ENCODE measurements at regions not wholly inside any gene's neighbourhood (a gene's known extent, or its start where the extent isn't known, plus 50 kb on each side); places are given as distances from the start of the nearest gene placed in this dataset.
A peak's percentile ranks its signal among the peaks of the same experiment; 100 is the strongest.

DNA sequence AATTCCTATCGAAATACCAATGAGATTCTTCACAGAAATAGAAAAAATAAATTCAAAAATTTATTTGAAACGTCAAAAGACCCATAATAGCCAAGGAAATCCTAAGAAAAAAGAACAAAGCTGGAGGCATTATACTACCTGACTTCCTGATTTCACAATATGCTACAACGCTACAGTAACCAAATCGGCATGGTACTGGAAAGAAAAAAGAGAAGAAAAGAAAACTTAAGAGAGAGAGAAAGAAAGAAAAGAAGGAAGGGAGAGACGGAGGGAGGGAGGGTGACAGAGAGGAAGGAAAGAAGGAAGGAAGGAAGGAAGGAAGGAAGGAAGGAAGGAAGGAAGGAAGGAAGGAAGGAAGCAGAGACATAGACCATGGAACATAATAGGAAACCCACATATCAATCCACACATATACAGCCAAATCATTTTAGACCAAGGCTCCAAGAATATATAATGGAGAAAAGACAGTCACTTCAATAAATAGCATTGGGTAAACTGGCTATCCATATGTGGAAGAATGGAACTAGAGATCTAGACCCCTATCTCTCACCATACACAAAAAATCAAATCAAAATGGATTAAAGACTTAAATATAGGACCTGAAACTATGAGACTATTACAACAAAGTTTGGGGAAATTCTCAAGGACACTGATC lies 118.6 kb upstream of the CNTN4 start:
- ATAC-seq (no peak), DNase-seq (no peak)
- intact Hi-C loops (cut with DNase I, micrococcal nuclease) = no loop called here

DNA sequence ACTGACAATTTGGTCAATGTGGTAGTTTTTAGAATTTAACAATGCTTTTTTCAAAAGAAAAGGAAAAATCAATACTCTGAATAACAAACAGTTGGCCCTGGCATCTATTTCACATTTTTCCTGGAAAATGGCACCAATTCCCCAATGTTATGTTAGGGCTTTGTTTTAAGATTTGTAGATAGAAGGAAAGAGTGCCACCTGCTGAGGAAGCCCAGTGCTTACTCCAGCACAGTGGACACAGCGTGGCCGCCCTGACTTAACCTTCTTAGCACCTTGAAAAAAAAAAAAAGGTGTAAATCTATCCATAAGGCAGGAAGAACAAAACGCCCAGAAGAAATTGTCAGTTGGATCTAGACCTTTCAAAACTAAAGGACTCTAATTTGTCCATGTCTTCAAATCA lies 110.7 kb upstream of the CNTN4 start:
- DNase-seq = peak in 1 of 2 donors; percentile 38
- intact Hi-C loops (cut with DNase I, micrococcal nuclease) = no loop called here
- ATAC-seq = peak; percentile 86

- no peak for DNase-seq
- no peak for ATAC-seq
- intact Hi-C loops (cut with DNase I, micrococcal nuclease) = no loop called here
Observed at GRCh38 chr3:1998739-1999138, 99.9 kb upstream of the CNTN4 start.

GRCh38 chr3:2001306-2002108 lies 97.2 kb upstream of the CNTN4 start:
- ATAC-seq = peak; percentile 96
- intact Hi-C loops (cut with DNase I, micrococcal nuclease) = no loop called here
- no peak for DNase-seq

DNA sequence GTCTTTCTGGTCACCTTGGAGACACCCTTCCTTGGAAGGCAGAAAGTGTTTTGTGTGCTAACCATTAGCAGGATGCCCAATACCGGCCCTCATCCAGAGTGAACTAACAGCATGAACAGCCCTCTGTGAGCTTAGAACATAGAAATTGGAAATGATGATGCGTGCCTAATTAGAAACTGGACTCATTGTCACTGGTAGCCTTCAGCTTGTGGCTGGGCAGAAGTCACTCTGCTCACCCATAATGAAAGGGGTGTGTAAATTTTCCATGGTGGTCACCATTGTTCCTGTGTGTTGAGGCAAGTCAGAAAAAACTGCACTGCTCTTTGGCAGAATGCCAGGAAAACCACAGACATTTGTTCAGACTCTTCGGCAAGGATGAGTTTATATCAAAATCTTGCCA lies 74.7 kb upstream of the CNTN4 start:
- DNase-seq (no peak), ATAC-seq (no peak)
- intact Hi-C loops (cut with DNase I, micrococcal nuclease) = no loop called here

- intact Hi-C loops (cut with DNase I, micrococcal nuclease) = no loop called here
- no peak for DNase-seq
- no peak for ATAC-seq
Observed at GRCh38 chr3:2024713-2025112, 74.0 kb upstream of the CNTN4 start.

DNA sequence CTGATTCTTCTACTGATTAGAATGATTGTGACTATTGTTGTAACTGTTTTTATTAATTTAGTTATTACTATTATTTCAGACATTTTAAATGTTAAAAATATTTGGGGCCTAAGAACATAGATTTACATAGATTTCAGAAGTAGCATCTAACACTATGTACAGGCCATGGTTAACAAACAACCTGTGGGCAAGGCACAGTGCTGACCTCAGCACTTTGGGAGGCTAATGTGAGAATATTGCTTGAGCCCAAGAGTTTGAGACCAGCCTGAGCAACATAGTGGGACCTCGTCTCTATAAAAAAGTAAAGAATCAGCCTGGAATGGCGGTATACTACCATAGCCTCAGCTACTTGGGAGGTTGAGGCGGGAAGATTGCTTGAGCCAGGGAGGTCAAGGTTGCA lies 69.1 kb upstream of the CNTN4 start:
- intact Hi-C loops (cut with DNase I, micrococcal nuclease) = no loop called here
- DNase-seq (no peak), ATAC-seq (no peak)

DNA sequence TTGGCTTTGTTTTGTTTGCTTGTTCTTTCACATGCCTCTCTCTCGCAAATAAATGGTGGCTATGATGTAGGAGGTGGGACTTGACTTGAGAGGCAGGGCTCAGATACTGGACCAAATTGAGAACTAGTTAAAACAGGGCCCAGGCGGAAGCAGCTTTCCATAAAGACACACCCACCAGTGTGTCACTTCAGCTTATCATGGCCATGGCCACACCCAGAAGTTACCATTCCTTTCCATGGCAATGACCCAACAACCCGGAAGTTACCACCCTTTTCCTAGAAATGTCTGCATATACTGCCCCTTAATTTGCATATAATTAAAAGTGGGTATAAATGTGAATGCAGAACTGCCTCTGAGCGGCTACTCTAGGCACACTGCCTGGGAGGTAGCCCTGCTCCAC lies 62.6 kb upstream of the CNTN4 start:
- DNase-seq (peak; percentile 11 to 27), ATAC-seq (peak; percentile 95)
- intact Hi-C loops (cut with DNase I, micrococcal nuclease) = no loop called here

- DNase-seq (no peak), ATAC-seq (no peak)
- intact Hi-C loops (cut with DNase I, micrococcal nuclease) = no loop called here
Observed at GRCh38 chr3:2041931-2042330, 56.7 kb upstream of the CNTN4 start.

Data from left colon (tissue), 2 donors.